HCT116 (cell line): ENCODE measurements at regions not wholly inside any gene's neighbourhood (a gene's known extent, or its start where the extent isn't known, plus 50 kb on each side); places are given as distances from the start of the nearest gene placed in this dataset.

Experiments
- ATAC-seq: fragments of 200-7000 bp; cut with Tn5 transposase; 2 replicates; pipeline ENCODE4 v1.9.1; 2020; ENCODE audit warnings: mild to moderate bottlenecking, moderate library complexity
- BruUV-seq: library from RNA; stranded (reverse); fragments of 400-500 nt; replicated peaks from 2 replicates; lab custom pipeline; 2021; lab: Mats Ljungman, UMichigan
- CTCF ChIA-PET: fragments of 300-600 bp; sonication (Branson Sonifier 250); formaldehyde crosslinking; loops from one replicate; lab custom pipeline; 2021; ENCODE audit warnings: antibody characterized with exemption; lab: Charles Lee
- POLR2A ChIA-PET: fragments of 300-600, 350-600 bp; sonication (Branson Sonifier 250); formaldehyde crosslinking; loops from one replicate; lab custom pipeline; 2021; ENCODE audit warnings: antibody characterized with exemption; lab: Charles Lee
- RAD21 ChIA-PET, 2 experiments: fragments of 300-600 bp; sonication (Branson Sonifier 250); formaldehyde crosslinking; loops; one replicate each; lab custom pipeline; 2023; ENCODE audit warnings: low total read pairs in 2 of 2; ENCODE audit not compliant: uncharacterized antibody in 2 of 2, unreplicated experiment in 2 of 2, low non-redundant PET in 1 of 2; lab: Charles Lee
- DNase-seq: peaks from one replicate; pipeline ENCODE4 v3.0.0-alpha.2; 2010; ENCODE audit warnings: low read depth, low spot score
- H2AFZ ChIP-seq: fragments of 200-600 bp; shearing (Covaris generic), sonication (generic); 2 replicates; pipeline ENCODE4 v1.6.1; 2017; ENCODE audit warnings: low read depth, mixed run types, mixed read lengths, antibody characterized with exemption, low read length; ENCODE audit not compliant: poor library complexity, severe bottlenecking
- H3K27ac ChIP-seq: 2 replicates; pipeline ENCODE4 v1.5.1; 2012; ENCODE audit warnings: low read depth, low read length
- H3K27me3 ChIP-seq: fragments of 200-600 bp; sonication (generic); 2 replicates; pipeline ENCODE4 v1.6.1; 2016; ENCODE audit warnings: mixed run types, low read length, mixed read lengths; ENCODE audit not compliant: insufficient read depth
- H3K36me3 ChIP-seq, 2 experiments: fragments of 200-500 bp in 1 of 2; fragments of 200-600 bp in 1 of 2; sonication (Bioruptor generic) in 1 of 2; sonication (generic) in 1 of 2; 2 replicates each; pipeline versions ENCODE4 v1.5.1 to v1.6.1; 2014 to 2016; ENCODE audit warnings: low read length in 2 of 2, inconsistent platforms in 1 of 2, mixed read lengths in 1 of 2, mixed run types in 1 of 2; ENCODE audit not compliant: insufficient read depth in 2 of 2, control insufficient read depth in 1 of 2
- H3K4me1 ChIP-seq, 2 experiments: fragments of 200-600 bp in 1 of 2; sonication (generic) in 1 of 2; 2 replicates each; pipeline versions ENCODE4 v1.5.1 to v1.6.1; 2012 to 2017; ENCODE audit warnings: low read length in 2 of 2, inconsistent platforms in 1 of 2, mild to moderate bottlenecking in 1 of 2, mixed read lengths in 1 of 2, mixed run types in 1 of 2, moderate library complexity in 1 of 2; ENCODE audit not compliant: insufficient read depth in 2 of 2, control insufficient read depth in 1 of 2
- H3K4me2 ChIP-seq: fragments of 200-600 bp; sonication (generic); 2 replicates; pipeline ENCODE4 v1.6.1; 2017; ENCODE audit warnings: mixed run types, low read length, mixed read lengths
- H3K4me3 ChIP-seq, 2 experiments: fragments of 200-600 bp in 1 of 2; sonication (generic) in 1 of 2; replicated peaks in 1 of 2; 2 replicates each; pipeline ENCODE4 v1.5.1; 2011 to 2016; ENCODE audit warnings: low read length in 2 of 2, control low read depth in 1 of 2, low read depth in 1 of 2, mild to moderate bottlenecking in 1 of 2, mixed read lengths in 1 of 2, mixed run types in 1 of 2
- H3K79me2 ChIP-seq: fragments of 200-600 bp; sonication (generic); 2 replicates; pipeline ENCODE4 v1.6.1; 2017; ENCODE audit warnings: mild to moderate bottlenecking, mixed run types, low read length, moderate library complexity, mixed read lengths; ENCODE audit not compliant: insufficient read depth
- H3K9ac ChIP-seq: fragments of 200-600 bp; sonication (generic); 2 replicates; pipeline ENCODE4 v1.6.1; 2016; ENCODE audit warnings: low read length, mixed read lengths
- H3K9me2 ChIP-seq: fragments of 200-600 bp; sonication (generic), shearing (Covaris generic); 2 replicates; pipeline ENCODE4 v1.6.1; 2017; ENCODE audit warnings: mixed run types, mild to moderate bottlenecking, moderate library complexity; ENCODE audit not compliant: insufficient read depth
- H3K9me3 ChIP-seq, 2 experiments: fragments of 200-500 bp in 1 of 2; fragments of 200-600 bp in 1 of 2; sonication (Bioruptor generic) in 1 of 2; sonication (generic) in 1 of 2; 2 replicates each; pipeline ENCODE4 v1.6.1; 2014 to 2017; ENCODE audit warnings: low read length in 2 of 2, mixed read lengths in 2 of 2, inconsistent platforms in 1 of 2, low read depth in 1 of 2, mild to moderate bottlenecking in 1 of 2, mixed run types in 1 of 2, moderate library complexity in 1 of 2; ENCODE audit not compliant: control insufficient read depth in 1 of 2, insufficient read depth in 1 of 2
- H4K20me1 ChIP-seq: fragments of 200-600 bp; sonication (generic), shearing (Covaris generic); 2 replicates; pipeline ENCODE4 v1.6.1; 2017; ENCODE audit warnings: mixed run types, mild to moderate bottlenecking, moderate library complexity; ENCODE audit not compliant: insufficient read depth
- CTCF ChIP-seq, 3 experiments: fragments of 200-600 bp in 1 of 3; sonication (generic) in 1 of 3; IDR thresholded peaks in 2 of 3; conservative IDR thresholded peaks in 1 of 3; 2 replicates each; pipeline ENCODE4 v1.5.1; 2012 to 2017; ENCODE audit warnings: low read depth in 2 of 3, low read length in 2 of 3, antibody characterized with exemption in 1 of 3, borderline replicate concordance in 1 of 3, control low read depth in 1 of 3, mild to moderate bottlenecking in 1 of 3, mixed read lengths in 1 of 3, mixed run types in 1 of 3, moderate library complexity in 1 of 3; ENCODE audit not compliant: insufficient read depth in 1 of 3
- EZH2phosphoT487 ChIP-seq: fragments of 200-600 bp; IDR thresholded peaks from 2 replicates; pipeline ENCODE4 v1.6.1; 2018; ENCODE audit warnings: antibody characterized with exemption, borderline replicate concordance
- FOSL1 ChIP-seq: IDR thresholded peaks from 2 replicates; pipeline ENCODE4 v1.6.1; 2012; ENCODE audit warnings: low read depth
- JUND ChIP-seq: IDR thresholded peaks from 2 replicates; pipeline ENCODE4 v1.6.1; 2012
- SIN3A ChIP-seq: IDR thresholded peaks from 2 replicates; pipeline ENCODE4 v1.6.1; 2012; ENCODE audit warnings: low read depth
- SRF ChIP-seq: IDR thresholded peaks from 2 replicates; pipeline ENCODE4 v1.6.1; 2012; ENCODE audit warnings: low read depth
- intact Hi-C: fragments of 100-400 bp; cut with micrococcal nuclease; formaldehyde crosslinking; loops from 2 replicates; pipeline ENCODE4 v1.10.0; 2022

- no peaks in the 10 kb centered on the region for H3K9me2 ChIP-seq
- H3K4me3 ChIP-seq: no peak overlapping the region
- H3K9ac ChIP-seq: no peak overlapping the region
- no peaks in the 10 kb centered on the region for H3K36me3 ChIP-seq
- H3K79me2 ChIP-seq: no peaks in the 10 kb centered on the region
- H3K4me2 ChIP-seq: peak overlapping the region; percentile 40; the same call in 1 of the 2 replicates
- RAD21 ChIA-PET: no interaction called here
- peaks cover 0 to 23% of the 10 kb centered on the region in 2 experiments; a peak in 3 of 4 replicates for H3K4me1 ChIP-seq
- H4K20me1 ChIP-seq: no peaks in the 10 kb centered on the region
- no peak overlapping the region for H3K27ac ChIP-seq
- H3K27me3 ChIP-seq: peaks cover 8% of the 10 kb centered on the region; the same call in 1 of the 2 replicates
- BruUV-seq: no TSS peak
- POLR2A ChIA-PET: no interaction called here
- ATAC-seq (peak; percentile 70), DNase-seq (peak; percentile 23)
- CTCF ChIA-PET: no interaction called here
- intact Hi-C loops: no loop called here
- no peaks in the 10 kb centered on the region for H3K9me3 ChIP-seq
- H2AFZ ChIP-seq: no peak overlapping the region
- no peak for TF ChIP-seq CTCF (IDR thresholded peaks at IDR 0.05 in 2 of 3, conservative IDR thresholded peaks at IDR 0.05 in 1 of 3; ENCODE audit: borderline replicate concordance in 1 of 3, insufficient read depth in 1 of 3, low read depth in 2 of 3, low read length in 2 of 3)
- no peak for TF ChIP-seq SIN3A
- TF ChIP-seq FOSL1: peak; percentile 88
- peak; percentile 52; the same call in 1 of the 2 replicates for TF ChIP-seq JUND
- TF ChIP-seq SRF: peak; percentile 44; the same call in 1 of the 2 replicates
- no peak for TF ChIP-seq EZH2phosphoT487
Observed at GRCh38 chr14:98952593-98953350, 319.2 kb downstream of the BCL11B start.
